ENCODE measurements at regions not wholly inside any gene's neighbourhood (a gene's known extent, or its start where the extent isn't known, plus 50 kb on each side); places are given as distances from the start of the nearest gene placed in this dataset.

- no peak for DNase-seq (ENCODE audit: extremely low spot score, insufficient read length, low read depth)
- no peak for FAIRE-seq
Measured at GRCh38 chr6:90967471-90967870, 380.6 kb upstream of the MAP3K7 start.

- DNase-seq (ENCODE audit: extremely low spot score, insufficient read length, low read depth) (no peak), FAIRE-seq (no peak)
Measured at GRCh38 chr6:90960324-90960723, 373.5 kb upstream of the MAP3K7 start.

DNA sequence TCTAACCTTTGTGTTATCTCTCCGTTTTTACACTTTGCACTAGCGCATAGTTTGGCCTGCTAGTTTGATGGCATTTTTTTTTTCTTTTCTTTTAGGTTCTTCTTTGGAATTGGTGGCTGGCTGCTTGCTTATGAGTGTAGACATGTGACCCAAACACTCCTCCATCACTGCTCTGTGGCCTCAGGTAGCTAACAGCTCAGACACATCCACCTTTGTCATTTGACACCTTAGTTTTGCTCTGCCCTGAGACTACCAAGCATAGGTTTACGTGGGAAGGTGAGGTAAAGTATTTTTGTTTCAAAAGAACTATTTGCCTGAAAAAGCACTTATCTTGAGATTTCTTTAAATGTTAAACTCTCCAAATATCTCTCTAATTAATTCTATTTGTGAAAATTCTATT, 368.4 kb upstream of the MAP3K7 start:
- no peak for DNase-seq (ENCODE audit: extremely low spot score, insufficient read length, low read depth)
- FAIRE-seq: no peak

GRCh38 chr6:90953405-90954161, 366.7 kb upstream of the MAP3K7 start:
- FAIRE-seq (no peak), DNase-seq (ENCODE audit: extremely low spot score, insufficient read length, low read depth) (no peak)

DNA sequence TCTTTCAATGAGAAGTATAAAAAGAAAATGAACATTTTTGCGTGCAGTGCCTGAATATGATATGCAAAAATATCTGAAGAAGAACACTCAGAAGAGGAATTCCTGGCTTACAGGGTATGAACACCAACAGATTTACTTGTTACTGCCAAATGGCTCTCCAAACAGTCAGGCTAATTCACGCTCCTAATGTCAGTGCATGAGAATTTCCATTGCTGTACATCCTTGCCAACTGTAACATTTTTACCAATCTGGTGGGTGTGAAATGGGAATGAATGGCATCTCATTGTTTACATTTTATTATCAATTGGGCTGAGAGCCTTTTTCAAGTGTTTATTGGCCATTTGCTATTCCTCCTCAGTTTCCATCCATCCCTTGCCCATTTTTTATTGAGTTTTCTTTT, 365.3 kb upstream of the MAP3K7 start:
- DNase-seq (ENCODE audit: extremely low spot score, insufficient read length, low read depth): no peak
- FAIRE-seq: no peak

DNA sequence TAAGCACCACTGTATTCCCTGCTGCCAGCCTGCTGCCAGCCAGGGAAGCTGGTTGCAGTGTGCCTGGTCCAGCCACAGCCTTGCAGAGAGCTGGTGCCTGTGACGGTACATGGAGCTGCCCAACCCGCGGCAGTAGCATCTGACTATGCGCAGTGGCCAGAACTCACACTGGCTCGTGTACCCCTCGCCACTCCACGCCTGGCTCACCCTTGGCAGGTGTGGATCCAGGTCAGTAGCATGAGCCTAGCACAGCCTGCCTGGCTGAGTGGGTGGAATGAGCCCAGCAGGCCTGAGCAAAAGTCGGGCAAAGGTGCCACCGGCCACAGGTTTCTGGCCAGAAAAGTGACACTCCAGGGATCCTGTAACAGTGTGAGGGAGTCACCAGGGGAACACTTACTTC, 361.7 kb upstream of the MAP3K7 start:
- DNase-seq (ENCODE audit: extremely low spot score, insufficient read length, low read depth): no peak
- no peak for FAIRE-seq

DNA sequence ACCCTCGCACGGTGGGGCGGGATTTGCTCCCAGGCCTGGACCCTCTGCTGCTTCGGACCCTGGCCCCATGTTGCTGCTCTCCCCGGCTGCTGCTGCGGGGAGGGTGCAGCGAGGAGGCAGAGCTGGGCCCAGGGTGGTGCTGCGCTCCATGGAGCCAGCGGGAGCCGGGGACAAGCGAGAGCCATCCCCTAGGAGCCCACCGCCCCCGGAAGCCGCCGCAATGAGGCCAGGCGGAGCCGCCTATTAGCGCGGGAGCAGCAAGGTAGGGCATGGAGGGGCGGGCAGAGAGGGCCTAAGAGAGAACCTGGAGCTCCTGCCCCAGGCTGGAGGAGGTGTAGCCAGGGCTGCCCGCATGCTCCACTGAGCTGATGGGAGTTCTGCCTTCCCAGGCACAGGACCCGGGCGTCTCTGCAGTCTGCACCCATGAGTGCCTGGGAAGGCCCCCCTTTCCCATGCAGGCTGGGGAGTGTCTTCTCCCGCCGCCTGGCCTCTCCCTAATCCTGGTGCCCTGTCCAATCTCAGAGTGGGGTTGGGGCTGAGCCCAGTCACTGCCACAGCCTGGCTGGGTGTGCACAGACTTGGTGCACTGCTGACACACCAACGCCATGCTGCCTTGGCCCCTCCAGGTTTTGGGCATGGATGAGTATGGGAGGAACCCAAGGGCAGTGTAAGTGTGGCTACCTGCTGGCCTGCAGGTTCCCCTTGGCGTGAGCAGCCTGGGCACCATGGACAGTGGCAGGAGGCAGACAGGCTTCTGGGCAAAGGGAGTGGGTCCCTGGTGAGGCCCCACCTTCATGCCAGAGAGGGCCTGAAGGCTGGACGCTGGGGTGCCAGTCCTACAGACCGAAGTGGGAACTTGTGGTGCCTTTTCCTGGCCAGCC, 360.6 kb upstream of the MAP3K7 start:
- FAIRE-seq: no peak
- DNase-seq (ENCODE audit: extremely low spot score, insufficient read length, low read depth): no peak

DNA sequence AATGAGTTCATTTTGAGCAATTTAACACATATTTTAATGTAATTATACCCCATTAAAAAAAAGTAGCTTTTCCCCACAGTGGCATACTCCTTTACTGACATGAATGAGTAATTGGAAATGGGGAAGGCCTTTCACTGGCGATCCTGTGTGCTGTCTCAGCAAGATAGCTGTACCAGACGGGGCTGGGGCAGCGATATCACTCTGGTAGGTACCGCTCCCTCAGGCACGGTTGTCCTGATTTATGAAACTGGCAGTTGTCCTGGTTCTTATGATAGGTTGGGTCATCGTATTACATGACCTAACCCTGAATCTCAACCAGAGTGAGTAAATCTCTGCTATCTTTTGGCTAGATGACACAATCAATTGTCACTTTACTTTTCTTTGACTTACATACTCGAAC, 355.0 kb upstream of the MAP3K7 start:
- DNase-seq (ENCODE audit: extremely low spot score, insufficient read length, low read depth) (no peak), FAIRE-seq (no peak)

- peak; percentile 89 for FAIRE-seq
- peak; percentile 11 for DNase-seq (ENCODE audit: extremely low spot score, insufficient read length, low read depth)
Measured at GRCh38 chr6:90940812-90941481, 354.1 kb upstream of the MAP3K7 start.

DNA sequence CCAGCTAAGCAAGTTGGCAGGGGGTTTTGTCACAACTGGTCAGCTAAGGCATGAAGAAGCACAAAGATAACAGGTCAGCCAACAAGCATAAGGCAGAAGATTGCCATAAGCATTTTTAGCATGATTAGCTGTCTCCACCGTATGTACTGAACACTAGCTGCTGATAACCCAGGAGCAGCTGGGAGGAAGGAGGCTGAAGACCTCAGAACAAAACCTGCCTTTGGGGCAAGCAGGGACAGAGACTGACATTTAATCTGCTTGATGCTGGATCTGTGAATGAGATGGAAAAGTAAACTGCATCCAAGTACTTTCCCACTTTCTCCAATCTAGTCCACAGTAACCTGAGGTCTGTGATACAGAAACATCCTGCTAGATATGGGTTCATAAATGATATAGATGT, 353.0 kb upstream of the MAP3K7 start:
- FAIRE-seq (no peak), DNase-seq (ENCODE audit: extremely low spot score, insufficient read length, low read depth) (no peak)

DNA sequence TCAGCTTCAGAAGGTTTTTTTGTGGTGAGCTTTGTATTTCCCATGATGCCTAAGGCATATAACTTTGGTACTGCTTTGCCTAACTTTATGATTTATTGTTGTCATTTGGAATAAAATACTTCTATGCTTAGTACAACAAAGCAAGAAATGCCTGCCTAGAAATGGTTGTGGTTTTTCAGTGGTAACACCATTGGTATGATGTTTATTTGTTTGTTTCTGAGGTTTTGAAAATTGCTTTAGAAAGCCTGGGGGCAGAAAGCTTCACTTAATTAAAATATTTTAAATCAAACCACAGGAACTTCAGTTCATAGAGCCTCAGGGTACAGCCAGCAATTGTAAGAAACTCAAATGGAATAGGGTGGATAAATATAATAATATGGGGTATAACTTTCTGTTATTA, 351.2 kb upstream of the MAP3K7 start:
- no peak for DNase-seq (ENCODE audit: extremely low spot score, insufficient read length, low read depth)
- no peak for FAIRE-seq

DNA sequence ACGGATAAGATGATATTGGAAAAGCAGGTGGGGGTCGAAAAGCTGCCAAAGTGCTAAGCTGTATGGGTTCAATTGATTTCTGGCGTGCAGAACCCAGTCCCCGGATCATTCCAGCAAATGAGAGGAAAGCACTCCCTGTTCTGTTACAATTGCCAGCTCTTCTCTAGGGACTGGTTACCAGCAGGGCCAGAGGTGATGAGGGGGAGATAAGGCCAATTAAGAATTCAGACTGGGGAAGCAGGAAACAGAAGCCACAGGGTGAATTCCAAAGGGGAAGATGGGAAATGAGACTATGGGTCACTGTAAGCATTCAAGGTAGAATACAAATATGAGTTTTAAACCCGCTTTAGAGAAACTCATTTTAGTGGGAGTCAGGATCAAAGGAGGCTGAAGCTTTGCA, 349.4 kb upstream of the MAP3K7 start:
- DNase-seq (ENCODE audit: extremely low spot score, insufficient read length, low read depth) (no peak), FAIRE-seq (no peak)

DNA sequence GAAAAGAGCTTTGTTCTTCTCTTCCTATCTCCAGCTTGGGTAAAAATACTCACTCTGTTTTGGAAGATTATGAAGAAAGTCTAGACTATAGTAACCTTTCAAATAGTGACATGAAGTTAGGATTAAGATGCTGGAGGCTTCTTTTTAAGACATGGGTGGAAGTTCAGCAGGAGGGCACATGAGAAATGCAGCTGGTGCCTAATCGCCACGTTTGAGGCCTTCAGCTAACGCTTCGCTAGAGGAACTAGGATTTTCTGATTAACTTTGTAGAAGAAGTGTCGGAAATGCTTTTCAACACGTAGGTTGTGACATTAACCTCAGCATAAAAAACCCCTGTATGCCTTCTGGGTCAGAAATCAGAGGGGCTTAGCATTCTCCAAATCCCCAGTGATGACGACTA, 348.1 kb upstream of the MAP3K7 start:
- FAIRE-seq (no peak), DNase-seq (ENCODE audit: extremely low spot score, insufficient read length, low read depth) (no peak)

GRCh38 chr6:90934081-90934480, 347.2 kb upstream of the MAP3K7 start:
- DNase-seq (ENCODE audit: extremely low spot score, insufficient read length, low read depth): no peak
- FAIRE-seq: no peak

DNA sequence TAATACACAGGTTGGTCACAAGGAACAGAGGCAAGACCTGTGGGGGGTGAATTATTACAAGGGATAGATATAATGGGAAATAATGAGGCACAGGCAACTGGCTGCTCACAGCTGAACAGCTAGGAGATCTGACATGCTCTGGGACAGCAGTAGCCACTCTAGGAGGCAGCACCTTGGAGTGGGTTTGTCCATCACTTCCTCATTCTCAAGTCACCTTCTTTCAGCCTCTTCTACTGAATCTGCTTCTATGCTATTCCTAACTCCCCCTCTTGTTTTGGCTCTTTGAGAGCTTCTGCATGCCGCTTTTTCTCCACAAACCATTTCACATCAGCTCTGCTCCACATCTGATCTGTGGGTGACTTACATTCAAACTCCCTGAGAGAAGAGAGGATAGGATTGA, 345.5 kb upstream of the MAP3K7 start:
- FAIRE-seq (no peak), DNase-seq (ENCODE audit: extremely low spot score, insufficient read length, low read depth) (no peak)

DNA sequence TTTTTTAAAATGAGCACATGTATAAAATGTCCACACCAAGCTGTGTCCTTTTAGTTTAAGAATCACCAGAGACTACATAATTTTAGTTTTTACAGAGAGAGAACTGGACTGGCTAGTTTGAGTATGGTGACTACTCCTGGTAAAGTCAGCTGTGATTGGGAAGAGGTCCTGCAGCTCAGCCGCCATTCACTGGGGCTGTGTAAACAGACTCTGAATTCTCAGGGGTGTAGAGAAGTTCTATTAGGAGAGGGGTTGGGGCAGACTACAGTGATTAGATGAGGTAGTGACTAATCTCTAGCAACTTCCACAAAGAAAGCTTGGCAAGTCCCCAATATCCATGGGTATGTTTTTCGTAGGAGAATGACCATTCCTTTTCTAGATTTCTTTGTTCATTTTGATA, 341.2 kb upstream of the MAP3K7 start:
- DNase-seq (ENCODE audit: extremely low spot score, insufficient read length, low read depth) (no peak), FAIRE-seq (no peak)

GRCh38 chr6:90925726-90926125, 338.9 kb upstream of the MAP3K7 start:
- FAIRE-seq (no peak), DNase-seq (ENCODE audit: extremely low spot score, insufficient read length, low read depth) (no peak)

GRCh38 chr6:90922325-90922724, 335.5 kb upstream of the MAP3K7 start:
- FAIRE-seq (no peak), DNase-seq (ENCODE audit: extremely low spot score, insufficient read length, low read depth) (no peak)

- FAIRE-seq: no peak
- no peak for DNase-seq (ENCODE audit: extremely low spot score, insufficient read length, low read depth)
Measured at GRCh38 chr6:90918361-90918760, 331.5 kb upstream of the MAP3K7 start.

- no peak for FAIRE-seq
- DNase-seq (ENCODE audit: extremely low spot score, insufficient read length, low read depth): no peak
Measured at GRCh38 chr6:90917376-90917775, 330.5 kb upstream of the MAP3K7 start.

DNA sequence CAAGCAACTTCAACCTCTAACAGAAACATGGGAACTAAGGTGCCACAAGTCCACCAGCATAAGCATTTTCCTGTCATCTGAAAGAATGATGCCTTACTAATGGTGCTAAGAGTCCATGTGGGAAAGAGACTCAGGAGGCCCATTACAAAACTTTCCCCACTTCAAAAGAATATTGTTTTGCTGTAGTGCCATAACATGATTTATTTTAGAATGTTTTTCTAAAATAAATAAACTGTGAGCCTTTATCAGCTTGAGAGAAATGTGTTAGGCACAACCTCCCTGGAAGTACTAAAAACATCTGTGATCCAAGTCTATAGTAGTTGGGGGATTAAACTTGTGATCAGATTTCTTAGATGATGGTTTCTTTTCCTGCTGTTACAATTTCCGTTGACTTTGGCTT, 330.1 kb upstream of the MAP3K7 start:
- DNase-seq (ENCODE audit: extremely low spot score, insufficient read length, low read depth) (no peak), FAIRE-seq (no peak)

Data from GM18507 (cell line).